Fibroblast of villous mesenchyme (primary cell): ENCODE measurements at regions not wholly inside any gene's neighbourhood (a gene's known extent, or its start where the extent isn't known, plus 50 kb on each side); places are given as distances from the start of the nearest gene placed in this dataset.

Experiments
- DNase-seq: peaks from one replicate; pipeline ENCODE4 v3.0.0-alpha.2; 2010; ENCODE audit warnings: low read depth
- H3K4me3 ChIP-seq: 2 replicates; pipeline ENCODE4 v1.5.1; 2011; ENCODE audit warnings: low read depth, mild to moderate bottlenecking, low read length
- CTCF ChIP-seq: IDR thresholded peaks from 2 replicates; pipeline ENCODE4 v1.5.1; 2012; ENCODE audit warnings: low read depth, mild to moderate bottlenecking, low read length; ENCODE audit not compliant: insufficient read depth

GRCh38 chr22:48742556-48743343 is 1084.9 kb downstream of the BRD1 start:
- H3K4me3 ChIP-seq, result no peak overlapping the region
- no peak for DNase-seq
- TF ChIP-seq CTCF, result no peak

GRCh38 chr22:48742191-48742555 is 1085.5 kb downstream of the BRD1 start:
- no peak overlapping the region for H3K4me3 ChIP-seq
- no peak for DNase-seq
- no peak for TF ChIP-seq CTCF

- no peak for DNase-seq
- no peak for TF ChIP-seq CTCF
- no peak overlapping the region for H3K4me3 ChIP-seq
Measured at GRCh38 chr22:48741540-48741939, 1086.1 kb downstream of the BRD1 start.

GRCh38 chr22:48740731-48741405 is 1086.8 kb downstream of the BRD1 start:
- no peak overlapping the region for H3K4me3 ChIP-seq
- TF ChIP-seq CTCF, result no peak
- no peak for DNase-seq

GRCh38 chr22:48740086-48740730 is 1087.5 kb downstream of the BRD1 start:
- no peak for DNase-seq
- no peak for TF ChIP-seq CTCF
- H3K4me3 ChIP-seq, result no peak overlapping the region

GRCh38 chr22:48739348-48740085 is 1088.2 kb downstream of the BRD1 start:
- no peak for DNase-seq
- no peak for TF ChIP-seq CTCF
- no peak overlapping the region for H3K4me3 ChIP-seq
